ENCODE measurements at regions not wholly inside any gene's neighbourhood (a gene's known extent, or its start where the extent isn't known, plus 50 kb on each side); places are given as distances from the start of the nearest gene placed in this dataset.
"Not testable (repeated sequence)": the region's sequence is repeated elsewhere in the genome, so short reads cannot be mapped to it uniquely, and the experiment has no call there.

- no peaks in the 10 kb centered on the region for H3K9me3 ChIP-seq
- intact Hi-C loops (cut with DNase I): no loop called here
- no peak for ATAC-seq
- H3K4me1 ChIP-seq: peaks cover 0 to 22% of the 10 kb centered on the region in 2 donors
- no peak overlapping the region for H3K4me3 ChIP-seq
- H3K27me3 ChIP-seq: peaks cover 0 to 4% of the 10 kb centered on the region in 2 donors
- no peaks in the 10 kb centered on the region for H3K36me3 ChIP-seq
- H3K27ac ChIP-seq: no peak overlapping the region
- DNase-seq: no peak
- no peak for TF ChIP-seq CTCF (IDR thresholded peaks at IDR 0.05)
Observed at GRCh38 chr10:117439243-117439912, 64.1 kb upstream of the PDZD8 start.

- intact Hi-C loops (cut with DNase I): no loop called here
- Histone ChIP-seq H3K36me3 (no peaks in the 10 kb centered on the region), H3K27me3 (peaks cover 0 to 12% of the 10 kb centered on the region in 2 donors), H3K4me1 (peaks cover 0 to 5% of the 10 kb centered on the region in 2 donors), H3K9me3 (no peaks in the 10 kb centered on the region), H3K27ac (no peak overlapping the region), H3K4me3 (no peak overlapping the region)
- no peak for DNase-seq
- no peak for ATAC-seq
- TF ChIP-seq CTCF (IDR thresholded peaks at IDR 0.05): no peak
Observed at GRCh38 chr10:117432866-117433265, 57.6 kb upstream of the PDZD8 start.

- no peak for TF ChIP-seq CTCF (IDR thresholded peaks at IDR 0.05)
- ATAC-seq: no peak
- intact Hi-C loops (cut with DNase I): no loop called here
Observed at GRCh38 chr10:117431160-117431559, 55.9 kb upstream of the PDZD8 start.

GRCh38 chr10:117430535-117430934 is 55.3 kb upstream of the PDZD8 start:
- ATAC-seq; H3K4me1 ChIP-seq; intact Hi-C loops (cut with DNase I): not testable (repeated sequence)

More at GRCh38 chr10:117431160-117431559, 55.9 kb upstream of the PDZD8 start:
- H3K4me3 ChIP-seq: no peak overlapping the region
- no peaks in the 10 kb centered on the region for H3K36me3 ChIP-seq
- no peaks in the 10 kb centered on the region for H3K9me3 ChIP-seq
- H3K27me3 ChIP-seq: peaks cover 0 to 12% of the 10 kb centered on the region in 2 donors
- H3K27ac ChIP-seq: no peak overlapping the region
- DNase-seq: no peak
- H3K4me1 ChIP-seq: peaks cover 0 to 5% of the 10 kb centered on the region in 2 donors

GRCh38 chr10:117429643-117430265 is 54.5 kb upstream of the PDZD8 start:
- peaks cover 0 to 5% of the 10 kb centered on the region in 2 donors for H3K4me1 ChIP-seq
- DNase-seq (no peak), ATAC-seq (no peak)
- peaks cover 0 to 12% of the 10 kb centered on the region in 2 donors for H3K27me3 ChIP-seq
- H3K4me3 ChIP-seq: no peak overlapping the region
- no peak overlapping the region for H3K27ac ChIP-seq
- intact Hi-C loops (cut with DNase I): no loop called here
- no peaks in the 10 kb centered on the region for H3K36me3 ChIP-seq
- H3K9me3 ChIP-seq: no peaks in the 10 kb centered on the region
- TF ChIP-seq CTCF (IDR thresholded peaks at IDR 0.05): no peak

More at GRCh38 chr10:117430535-117430934, 55.3 kb upstream of the PDZD8 start:
- not testable (repeated sequence) for H3K9me3 ChIP-seq, DNase-seq, H3K36me3 ChIP-seq, H3K4me3 ChIP-seq, H3K27ac ChIP-seq
- H3K27me3 ChIP-seq: peaks cover 0 to 12% of the 10 kb centered on the region in 2 donors
